Neuron (in vitro differentiated cells): ENCODE measurements at regions not wholly inside any gene's neighbourhood (a gene's known extent, or its start where the extent isn't known, plus 50 kb on each side); places are given as distances from the start of the nearest gene placed in this dataset.

Experiments used
- H2AFZ ChIP-seq: one replicate; pipeline ENCODE4 v1.6.1; 2013; ENCODE audit warnings: low read depth, mild to moderate bottlenecking, inconsistent platforms, low read length, moderate library complexity
- H3K27me3 ChIP-seq: one replicate; pipeline ENCODE4 v1.6.1; 2013; ENCODE audit warnings: low read length; ENCODE audit not compliant: insufficient read depth
- H3K36me3 ChIP-seq: one replicate; pipeline ENCODE4 v1.6.1; 2013; ENCODE audit warnings: low read length; ENCODE audit not compliant: insufficient read depth
- H3K4me1 ChIP-seq: one replicate; pipeline ENCODE4 v1.6.1; 2013; ENCODE audit warnings: low read length; ENCODE audit not compliant: insufficient read depth
- H3K4me3 ChIP-seq: 2 replicates; pipeline ENCODE4 v1.5.1; 2013; ENCODE audit warnings: mild to moderate bottlenecking, low read length, moderate library complexity
- H3K9me3 ChIP-seq: one replicate; pipeline ENCODE4 v1.6.1; 2013; ENCODE audit warnings: low read length

- H3K36me3 ChIP-seq: no peaks in the 10 kb centered on the region
- no peak overlapping the region for H3K4me3 ChIP-seq
- H3K27me3 ChIP-seq: no peaks in the 10 kb centered on the region
- peaks cover 27% of the 10 kb centered on the region for H3K4me1 ChIP-seq
- no peaks in the 10 kb centered on the region for H3K9me3 ChIP-seq
- no peak overlapping the region for H2AFZ ChIP-seq
These were observed 71.0 kb downstream of the AQP4 start for GRCh38 chr18:26794230-26795101.

GRCh38 chr18:26792661-26793060, 72.8 kb downstream of the AQP4 start:
- H3K36me3 ChIP-seq: no peaks in the 10 kb centered on the region
- H3K27me3 ChIP-seq: no peaks in the 10 kb centered on the region
- no peak overlapping the region for H2AFZ ChIP-seq
- H3K4me1 ChIP-seq: peaks cover 29% of the 10 kb centered on the region
- no peak overlapping the region for H3K4me3 ChIP-seq
- H3K9me3 ChIP-seq: no peaks in the 10 kb centered on the region

- H3K4me1 ChIP-seq: peaks cover 27% of the 10 kb centered on the region
- no peak overlapping the region for H2AFZ ChIP-seq
- no peak overlapping the region for H3K4me3 ChIP-seq
- no peaks in the 10 kb centered on the region for H3K27me3 ChIP-seq
- no peaks in the 10 kb centered on the region for H3K36me3 ChIP-seq
- H3K9me3 ChIP-seq: no peaks in the 10 kb centered on the region
These were observed 73.8 kb downstream of the AQP4 start for GRCh38 chr18:26791676-26792075.

DNA sequence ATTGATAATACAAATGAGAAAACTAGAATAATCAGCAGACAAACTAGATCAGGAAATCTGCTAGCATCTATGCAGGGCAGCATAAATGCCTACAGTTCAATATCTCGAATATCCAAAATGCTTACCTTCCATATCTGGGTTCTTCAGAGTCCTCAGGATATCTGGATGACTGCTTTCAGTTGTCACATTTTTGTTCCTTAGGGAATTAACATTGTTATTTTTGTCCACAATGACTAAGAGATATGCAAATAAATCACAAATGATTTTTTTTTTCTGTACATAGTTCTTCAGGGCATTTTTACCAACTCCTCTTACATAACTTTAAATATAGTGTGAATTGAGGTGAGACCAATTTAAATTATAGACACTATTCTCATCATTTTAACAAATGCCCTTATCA, 80.9 kb downstream of the AQP4 start:
- Histone ChIP-seq H3K4me3 (no peak overlapping the region), H3K9me3 (no peaks in the 10 kb centered on the region), H2AFZ (no peak overlapping the region), H3K4me1 (peaks cover 40% of the 10 kb centered on the region), H3K27me3 (no peaks in the 10 kb centered on the region), H3K36me3 (no peaks in the 10 kb centered on the region)

DNA sequence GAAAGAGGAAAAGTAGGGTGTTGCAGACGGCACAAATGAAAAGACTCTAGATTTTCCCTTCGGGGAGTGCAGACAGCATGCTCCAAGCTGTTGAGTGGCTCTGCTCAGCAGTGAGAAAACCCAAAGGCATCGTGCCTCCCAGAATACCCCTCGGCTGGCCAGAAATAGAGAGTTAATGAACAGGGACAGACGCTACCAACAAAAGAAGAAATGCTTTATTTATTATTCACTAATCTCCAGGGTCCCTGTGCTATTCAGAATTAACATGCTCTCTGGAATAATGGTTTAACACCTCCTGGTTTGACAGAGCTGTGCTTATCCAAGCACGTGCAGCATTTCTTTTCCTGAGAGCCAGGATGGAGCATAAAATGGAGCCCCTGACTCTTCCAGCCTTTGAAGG, 82.3 kb downstream of the AQP4 start:
- Histone ChIP-seq H3K27me3 (no peaks in the 10 kb centered on the region), H3K9me3 (no peaks in the 10 kb centered on the region), H3K36me3 (no peaks in the 10 kb centered on the region), H3K4me1 (peaks cover 37% of the 10 kb centered on the region), H3K4me3 (no peak overlapping the region), H2AFZ (no peak overlapping the region)

GRCh38 chr18:26780520-26781325, 84.8 kb downstream of the AQP4 start:
- H2AFZ ChIP-seq: peak overlapping the region; percentile 20
- H3K9me3 ChIP-seq: no peaks in the 10 kb centered on the region
- no peaks in the 10 kb centered on the region for H3K27me3 ChIP-seq
- H3K4me1 ChIP-seq: peaks cover 40% of the 10 kb centered on the region
- no peak overlapping the region for H3K4me3 ChIP-seq
- H3K36me3 ChIP-seq: no peaks in the 10 kb centered on the region

- Histone ChIP-seq H2AFZ (no peak overlapping the region), H3K9me3 (no peaks in the 10 kb centered on the region), H3K4me3 (no peak overlapping the region), H3K27me3 (no peaks in the 10 kb centered on the region), H3K4me1 (peaks cover 26% of the 10 kb centered on the region), H3K36me3 (no peaks in the 10 kb centered on the region)
These were observed 87.5 kb downstream of the AQP4 start for GRCh38 chr18:26778054-26778393.

DNA sequence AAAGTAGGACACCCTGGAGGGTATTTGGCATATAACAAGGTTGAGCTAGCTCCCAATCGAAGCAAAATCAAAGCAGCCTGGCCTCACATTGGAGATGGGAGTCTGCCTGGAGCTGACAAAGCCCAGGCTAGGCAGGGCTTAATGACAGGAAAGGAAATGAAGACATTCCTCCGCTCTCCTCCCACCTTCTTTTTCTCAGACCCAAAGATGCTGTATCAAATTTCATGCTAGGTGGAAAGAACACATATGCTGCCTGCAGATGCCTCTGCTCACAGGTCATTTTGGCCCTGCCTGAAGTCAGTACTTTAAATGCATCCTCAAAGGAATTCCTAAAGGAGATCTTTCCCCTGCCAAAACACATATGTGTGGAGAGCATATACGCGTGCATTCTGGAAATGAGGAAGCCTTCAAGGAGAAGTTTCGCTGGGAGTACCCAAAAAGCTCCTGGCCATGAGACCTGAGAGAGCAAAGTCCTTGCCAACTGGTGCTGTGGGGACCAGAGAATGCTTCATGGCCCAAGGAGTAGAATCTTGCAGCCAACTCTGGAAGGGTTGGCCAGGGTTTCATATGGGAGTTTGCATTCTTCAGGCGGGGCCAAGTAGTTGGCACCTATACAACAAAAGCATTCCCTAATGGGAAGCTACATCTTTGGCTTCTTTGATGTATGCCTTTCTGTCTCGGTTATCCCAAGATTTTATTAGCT, 88.0 kb downstream of the AQP4 start:
- no peaks in the 10 kb centered on the region for H3K9me3 ChIP-seq
- peaks cover 22% of the 10 kb centered on the region for H3K4me1 ChIP-seq
- H3K4me3 ChIP-seq: no peak overlapping the region
- no peak overlapping the region for H2AFZ ChIP-seq
- no peaks in the 10 kb centered on the region for H3K36me3 ChIP-seq
- H3K27me3 ChIP-seq: no peaks in the 10 kb centered on the region

DNA sequence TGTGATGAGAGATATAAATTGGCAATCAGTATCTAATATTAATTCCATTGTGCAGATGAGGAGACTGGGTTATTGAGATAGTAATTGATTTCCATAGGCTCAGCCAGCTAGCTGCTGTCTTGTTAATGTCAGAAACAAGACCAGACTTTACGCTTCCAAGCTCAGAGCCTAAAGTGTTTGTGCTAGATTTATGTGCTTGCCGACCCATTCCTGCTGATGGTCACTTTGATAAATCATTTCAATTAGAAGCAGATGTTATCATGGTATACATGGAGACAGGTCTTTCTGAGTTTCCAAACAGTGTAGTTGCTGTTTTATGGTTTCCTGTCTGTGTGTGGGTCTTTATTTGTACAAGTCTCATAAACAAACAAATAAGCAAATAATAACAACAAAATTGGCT, 92.8 kb downstream of the AQP4 start:
- Histone ChIP-seq H3K36me3 (no peaks in the 10 kb centered on the region), H3K9me3 (no peaks in the 10 kb centered on the region), H3K27me3 (no peaks in the 10 kb centered on the region), H3K4me3 (no peak overlapping the region), H2AFZ (no peak overlapping the region), H3K4me1 (peaks cover 3% of the 10 kb centered on the region)

GRCh38 chr18:26771524-26771923, 94.0 kb downstream of the AQP4 start:
- Histone ChIP-seq H3K4me1 (no peaks in the 10 kb centered on the region), H2AFZ (no peak overlapping the region), H3K27me3 (no peaks in the 10 kb centered on the region), H3K36me3 (no peaks in the 10 kb centered on the region), H3K9me3 (peaks cover 2% of the 10 kb centered on the region), H3K4me3 (no peak overlapping the region)

DNA sequence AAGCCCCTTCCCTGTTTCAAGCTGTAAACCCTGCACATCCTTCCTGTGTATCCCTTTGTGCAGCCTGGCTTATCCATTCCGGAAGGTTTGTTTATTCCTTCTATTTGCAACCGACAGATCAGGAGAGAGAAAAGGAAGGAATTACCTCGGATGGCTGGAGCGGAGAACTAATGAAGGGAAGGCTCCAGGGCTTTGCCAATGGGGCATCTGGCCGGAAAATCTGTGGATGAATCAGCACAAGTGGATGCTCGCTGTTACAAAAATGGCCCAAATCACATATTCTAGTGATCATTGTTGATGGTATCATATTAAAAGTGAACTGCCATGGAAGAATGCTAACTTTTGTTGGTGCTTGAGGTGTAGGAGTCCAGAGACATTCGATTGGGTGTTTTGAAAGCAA, 97.1 kb downstream of the AQP4 start:
- peaks cover 5% of the 10 kb centered on the region for H3K4me1 ChIP-seq
- H3K27me3 ChIP-seq: no peaks in the 10 kb centered on the region
- no peaks in the 10 kb centered on the region for H3K36me3 ChIP-seq
- H3K9me3 ChIP-seq: peaks cover 2% of the 10 kb centered on the region
- H3K4me3 ChIP-seq: no peak overlapping the region
- no peak overlapping the region for H2AFZ ChIP-seq

GRCh38 chr18:26765498-26765897, 100.0 kb downstream of the AQP4 start:
- Histone ChIP-seq H3K4me1 (peaks cover 5% of the 10 kb centered on the region), H2AFZ (no peak overlapping the region), H3K27me3 (no peaks in the 10 kb centered on the region), H3K36me3 (no peaks in the 10 kb centered on the region), H3K9me3 (peaks cover 2% of the 10 kb centered on the region), H3K4me3 (no peak overlapping the region)

GRCh38 chr18:26764586-26764985, 100.9 kb downstream of the AQP4 start:
- H3K27me3 ChIP-seq: no peaks in the 10 kb centered on the region
- H2AFZ ChIP-seq: no peak overlapping the region
- H3K4me3 ChIP-seq: no peak overlapping the region
- peaks cover 2% of the 10 kb centered on the region for H3K9me3 ChIP-seq
- peaks cover 5% of the 10 kb centered on the region for H3K4me1 ChIP-seq
- no peaks in the 10 kb centered on the region for H3K36me3 ChIP-seq
